K562 (cell line): ENCODE measurements at regions not wholly inside any gene's neighbourhood (a gene's known extent, or its start where the extent isn't known, plus 50 kb on each side); places are given as distances from the start of the nearest gene placed in this dataset.

Experiments used
- ATAC-seq: fragments of 200-7000 bp; cut with Tn5 transposase; 3 replicates; pipeline ENCODE4 v1.9.1; 2020; ENCODE audit warnings: moderate library complexity
- BruUV-seq: library from RNA; stranded (reverse); fragments of 400-500 nt; replicated peaks from 2 replicates; lab custom pipeline; 2021; lab: Mats Ljungman, UMichigan
- CTCF ChIA-PET: fragments of 300-600 bp; formaldehyde crosslinking; extraction: SDS; loops from one replicate; lab custom pipeline; 2021; ENCODE audit warnings: low intra/inter-chr PET ratio; lab: Yijun Ruan, JAX
- POLR2A ChIA-PET: fragments of 300-600, 350-650 bp; sonication (Branson Sonifier 250); formaldehyde crosslinking; extraction: SDS; loops from one replicate; lab custom pipeline; 2021; ENCODE audit warnings: antibody characterized with exemption, inconsistent platforms; lab: Yijun Ruan, JAX
- DNase-seq, 4 experiments: peaks; one replicate each; pipeline versions ENCODE4 v3.0.0 to v3.0.0-alpha.2; 2011 to 2018; ENCODE audit warnings: low spot score in 3 of 4, mixed read lengths in 3 of 4; ENCODE audit errors: extremely low read depth in 1 of 4
- FAIRE-seq: peaks from 2 replicates; lab custom pipeline; 2011; peaks lifted over from hg19 to GRCh38; lab: Jason Lieb, UNC
- H2AFZ ChIP-seq: 2 replicates; pipeline ENCODE4 v1.6.0; 2011; ENCODE audit warnings: low read depth, low read length, control low read depth, inconsistent platforms
- H3K27ac ChIP-seq: fragments of 200-600 bp; 3 replicates; pipeline ENCODE4 v1.8.0; 2011; ENCODE audit warnings: low read depth, mild to moderate bottlenecking, control low read depth, inconsistent platforms, low read length, moderate library complexity, mixed read lengths; ENCODE audit errors: extremely low read depth
- H3K27me3 ChIP-seq, 2 experiments: fragments of 300-600 bp in 1 of 2; 2 replicates in 1 of 2; 3 replicates in 1 of 2; pipeline versions ENCODE4 v1.6.0 to v1.8.0; 2011; ENCODE audit warnings: inconsistent platforms in 2 of 2, low read length in 2 of 2, mild to moderate bottlenecking in 1 of 2, mixed read lengths in 1 of 2, moderate library complexity in 1 of 2; ENCODE audit not compliant: control insufficient read depth in 2 of 2, insufficient read depth in 2 of 2
- H3K36me3 ChIP-seq: fragments of 300-600 bp; 3 replicates; pipeline ENCODE4 v1.8.0; 2011; ENCODE audit warnings: mild to moderate bottlenecking, low read length, inconsistent platforms; ENCODE audit not compliant: control insufficient read depth, insufficient read depth
- H3K4me1 ChIP-seq, 2 experiments: fragments of 200-600 bp in 1 of 2; replicated peaks in 1 of 2; 2 replicates in 1 of 2; 3 replicates in 1 of 2; pipeline versions ENCODE4 v1.5.1 to v1.8.0; 2011; ENCODE audit warnings: inconsistent platforms in 2 of 2, low read length in 2 of 2, mild to moderate bottlenecking in 1 of 2, mixed read lengths in 1 of 2, moderate library complexity in 1 of 2; ENCODE audit not compliant: control insufficient read depth in 2 of 2, insufficient read depth in 2 of 2
- H3K4me2 ChIP-seq: 2 replicates; pipeline ENCODE4 v1.6.1; 2011; ENCODE audit warnings: low read length, control low read depth, inconsistent platforms, mixed read lengths; ENCODE audit not compliant: insufficient read depth
- H3K4me3 ChIP-seq: fragments of 200-600 bp; sonication (generic), shearing (Covaris generic); 2 replicates; pipeline ENCODE4 v1.5.1; 2016; ENCODE audit warnings: control low read depth, inconsistent platforms
- H3K79me2 ChIP-seq: fragments of 200-600 bp; 3 replicates; pipeline ENCODE4 v1.8.0; 2011; ENCODE audit warnings: low read length, inconsistent platforms; ENCODE audit not compliant: control insufficient read depth, insufficient read depth
- H3K9ac ChIP-seq, 2 experiments: 2 replicates each; pipeline versions ENCODE4 v1.6.0 to v1.6.1; 2011; ENCODE audit warnings: low read depth in 2 of 2, low read length in 2 of 2, control low read depth in 1 of 2, inconsistent platforms in 1 of 2, mild to moderate bottlenecking in 1 of 2, mixed read lengths in 1 of 2; ENCODE audit not compliant: insufficient read depth in 1 of 2
- H3K9me1 ChIP-seq: one replicate; pipeline ENCODE4 v1.6.0; 2011; ENCODE audit warnings: inconsistent platforms, mild to moderate bottlenecking, low read length, moderate library complexity; ENCODE audit not compliant: control insufficient read depth, insufficient read depth
- H3K9me3 ChIP-seq: replicated peaks from 2 replicates; pipeline ENCODE4 v1.5.1; 2011; ENCODE audit warnings: low read depth, low read length, inconsistent platforms; ENCODE audit not compliant: control insufficient read depth, insufficient read depth
- H4K20me1 ChIP-seq: replicated peaks from 2 replicates; pipeline ENCODE4 v1.6.1; 2011; ENCODE audit warnings: low read length, inconsistent platforms, mixed read lengths; ENCODE audit not compliant: control insufficient read depth, insufficient read depth
- C11orf30 ChIP-seq: fragments of 450-650 bp; IDR thresholded peaks from 2 replicates; pipeline ENCODE4 v1.6.1; 2016; ENCODE audit warnings: low read depth, mild to moderate bottlenecking
- E2F6 ChIP-seq, 2 experiments: IDR thresholded peaks; 2 replicates each; pipeline ENCODE4 v1.6.1; 2011; ENCODE audit warnings: borderline replicate concordance in 1 of 2, control low read depth in 1 of 2, low read depth in 1 of 2, low read length in 1 of 2, mild to moderate bottlenecking in 1 of 2, mixed read lengths in 1 of 2, moderate library complexity in 1 of 2; ENCODE audit not compliant: insufficient read depth in 1 of 2, insufficient read length in 1 of 2, poor library complexity in 1 of 2, severe bottlenecking in 1 of 2; ENCODE audit errors: extremely low read depth in 1 of 2
- GTF2F1 ChIP-seq: IDR thresholded peaks from 2 replicates; pipeline ENCODE4 v1.6.1; 2011; ENCODE audit warnings: low read depth, low read length, improper control_type of control experiment
- LARP7 ChIP-seq: fragments of 450-650 bp; IDR thresholded peaks from 2 replicates; pipeline ENCODE4 v1.6.1; 2016
- LCOR ChIP-seq: sonication (generic); formaldehyde crosslinking; IDR thresholded peaks from 2 replicates; pipeline ENCODE4 v1.8.0; 2022; ENCODE audit warnings: mild to moderate bottlenecking, missing genetic modification reagents
- MAFF ChIP-seq: IDR thresholded peaks from 2 replicates; pipeline ENCODE4 v1.6.1; 2012; ENCODE audit warnings: low read length, improper control_type of control experiment
- MAFG ChIP-seq: fragments of 450-650 bp; conservative IDR thresholded peaks from 2 replicates; pipeline ENCODE4 v1.6.1; 2016; ENCODE audit warnings: missing genetic modification characterization, missing compliant biosample characterization
- MAFK ChIP-seq: IDR thresholded peaks from 2 replicates; pipeline ENCODE4 v1.6.1; 2011; ENCODE audit warnings: low read length, improper control_type of control experiment
- MITF ChIP-seq: IDR thresholded peaks from 2 replicates; pipeline ENCODE4 v1.6.1; 2014; ENCODE audit warnings: antibody characterized with exemption
- POLR2AphosphoS2 ChIP-seq: IDR thresholded peaks from 2 replicates; pipeline ENCODE4 v1.6.1; 2012; ENCODE audit warnings: low read length, improper control_type of control experiment
- ZNF316 ChIP-seq: fragments of 450-650 bp; IDR thresholded peaks from 2 replicates; pipeline ENCODE4 v1.6.1; 2016
- WGBS: fragments of 100-300 bp; shearing (Covaris generic); methylation state at CpG from one replicate; pipeline ENCODE4 v1.1.6; 2016; ENCODE audit warnings: low coverage, mixed read lengths; ENCODE audit not compliant: insufficient coverage; ENCODE audit errors: missing lambda C conversion rate; 5-methylcytosine and 5-hydroxymethylcytosine counted together
- in situ Hi-C: fragments of 300-500 bp; cut with MboI; formaldehyde crosslinking; loops from 4 replicates; pipeline ENCODE4 v1.15.0; 2018; ENCODE audit warnings: inconsistent platforms, mixed read lengths
- intact Hi-C: fragments of 100-400 bp; cut with micrococcal nuclease; formaldehyde crosslinking; loops from 2 replicates; pipeline ENCODE4 v1.14.2; 2022

GRCh38 chr13:63490149-63490548 lies 2074.5 kb upstream of the PCDH20 start:
- H4K20me1 ChIP-seq: no peaks in the 10 kb centered on the region
- intact Hi-C loops (no loop called here), in situ Hi-C loops (no loop called here)
- no TSS peak for BruUV-seq
- H3K27ac ChIP-seq: no peak overlapping the region
- H3K36me3 ChIP-seq: no peaks in the 10 kb centered on the region
- no peaks in the 10 kb centered on the region for H3K79me2 ChIP-seq
- DNase-seq: no peak
- TF ChIP-seq GTF2F1 (no peak), E2F6 (IDR thresholded peaks at IDR 0.05; ENCODE audit: borderline replicate concordance in 1 of 2, extremely low read depth in 1 of 2, insufficient read depth in 1 of 2, insufficient read length in 1 of 2, low read depth in 1 of 2, low read length in 1 of 2, poor library complexity in 1 of 2, severe bottlenecking in 1 of 2) (no peak), C11orf30 (peak; percentile 62; the same call in 1 of the 2 replicates), MAFF (peak; percentile 89), MAFG (tag) (peak; percentile 73), MITF (no peak), MAFK (peak; percentile 93), LCOR (CRISPR knock-in tag) (no peak), ZNF316 (peak; percentile 82), LARP7 (no peak), POLR2AphosphoS2 (no peak)
- H3K4me2 ChIP-seq: no peak overlapping the region
- H3K27me3 ChIP-seq: no peaks in the 10 kb centered on the region
- H3K4me1 ChIP-seq: no peaks in the 10 kb centered on the region
- no peaks in the 10 kb centered on the region for H3K9me3 ChIP-seq
- H3K9ac ChIP-seq: no peak overlapping the region
- POLR2A ChIA-PET: interaction anchor here (0.6 kb wide), 1 partner anchor 118 kb away, joined by 3 read pairs; no protein-coding TSS in a partner anchor
- CTCF ChIA-PET: no interaction called here
- no peaks in the 10 kb centered on the region for H3K9me1 ChIP-seq
- no peak overlapping the region for H3K4me3 ChIP-seq
- ATAC-seq: no peak
- H2AFZ ChIP-seq: no peak overlapping the region
- FAIRE-seq: no peak
- WGBS: 0% methylated on average over 1 of the region's 1 CpG
